Loucy (cell line): ENCODE measurements at regions not wholly inside any gene's neighbourhood (a gene's known extent, or its start where the extent isn't known, plus 50 kb on each side); places are given as distances from the start of the nearest gene placed in this dataset.

Source experiments
- H2AFZ ChIP-seq: fragments of 200-600 bp; sonication (generic); 2 replicates; pipeline ENCODE4 v1.6.0; 2016; ENCODE audit warnings: antibody characterized with exemption, mild to moderate bottlenecking, low read length, moderate library complexity
- H3F3A ChIP-seq: fragments of 200-600 bp; 2 replicates; pipeline ENCODE4 v1.6.0; 2016; ENCODE audit warnings: antibody characterized with exemption, low read depth, mild to moderate bottlenecking
- H3K27me3 ChIP-seq: fragments of 200-600 bp; sonication (generic); 2 replicates; pipeline ENCODE4 v1.6.1; 2014; ENCODE audit warnings: low read length, mild to moderate bottlenecking; ENCODE audit not compliant: insufficient read depth, poor library complexity, severe bottlenecking
- H3K36me3 ChIP-seq: fragments of 200-600 bp; sonication (generic); 2 replicates; pipeline ENCODE4 v1.6.1; 2016; ENCODE audit warnings: low read length; ENCODE audit not compliant: insufficient read depth
- H3K4me1 ChIP-seq: fragments of 200-600 bp; sonication (generic); 2 replicates; pipeline ENCODE4 v1.5.1; 2014; ENCODE audit warnings: low read length, mild to moderate bottlenecking; ENCODE audit not compliant: insufficient read depth, poor library complexity, severe bottlenecking
- H3K4me2 ChIP-seq: fragments of 200-600 bp; sonication (generic); 2 replicates; pipeline ENCODE4 v1.6.0; 2014; ENCODE audit warnings: antibody characterized with exemption, low read length, low read depth, mild to moderate bottlenecking; ENCODE audit not compliant: poor library complexity, severe bottlenecking
- H3K4me3 ChIP-seq: fragments of 200-600 bp; sonication (generic); 2 replicates; pipeline ENCODE4 v1.5.1; 2014; ENCODE audit warnings: low read length, mild to moderate bottlenecking, mixed read lengths; ENCODE audit not compliant: poor library complexity, severe bottlenecking
- H3K79me2 ChIP-seq: fragments of 200-600 bp; sonication (generic); 2 replicates; pipeline ENCODE4 v1.6.1; 2014; ENCODE audit warnings: low read length; ENCODE audit not compliant: insufficient read depth
- H3K9ac ChIP-seq: fragments of 200-600 bp; sonication (generic); 2 replicates; pipeline ENCODE4 v1.6.0; 2014; ENCODE audit warnings: mild to moderate bottlenecking, low read depth, low read length, moderate library complexity; ENCODE audit not compliant: poor library complexity, severe bottlenecking
- H3K9me2 ChIP-seq: fragments of 200-600 bp; sonication (generic); replicated peaks from 2 replicates; pipeline ENCODE4 v1.6.1; 2016; ENCODE audit warnings: low read depth, low read length, mixed read lengths
- H3K9me3 ChIP-seq: fragments of 200-600 bp; sonication (generic); 2 replicates; pipeline ENCODE4 v1.6.1; 2014; ENCODE audit warnings: mild to moderate bottlenecking, antibody characterized with exemption, low read length, low read depth; ENCODE audit not compliant: insufficient read depth
- H4K20me1 ChIP-seq: fragments of 200-600 bp; sonication (generic); 2 replicates; pipeline ENCODE4 v1.6.0; 2014; ENCODE audit warnings: antibody characterized with exemption, low read length, mild to moderate bottlenecking; ENCODE audit not compliant: insufficient read depth, poor library complexity, severe bottlenecking
- EZH2phosphoT487 ChIP-seq: fragments of 200-600 bp; IDR thresholded peaks from 2 replicates; pipeline ENCODE4 v1.6.1; 2018; ENCODE audit warnings: antibody characterized with exemption, mild to moderate bottlenecking, moderate library complexity, borderline replicate concordance
- TF ChIP-seq, protein P1 (sequence below): fragments of 200-600 bp; sonication (generic); conservative IDR thresholded peaks from 2 replicates; pipeline ENCODE4 v1.5.1; 2014; ENCODE audit warnings: mild to moderate bottlenecking, antibody characterized with exemption, low read length

DNA sequence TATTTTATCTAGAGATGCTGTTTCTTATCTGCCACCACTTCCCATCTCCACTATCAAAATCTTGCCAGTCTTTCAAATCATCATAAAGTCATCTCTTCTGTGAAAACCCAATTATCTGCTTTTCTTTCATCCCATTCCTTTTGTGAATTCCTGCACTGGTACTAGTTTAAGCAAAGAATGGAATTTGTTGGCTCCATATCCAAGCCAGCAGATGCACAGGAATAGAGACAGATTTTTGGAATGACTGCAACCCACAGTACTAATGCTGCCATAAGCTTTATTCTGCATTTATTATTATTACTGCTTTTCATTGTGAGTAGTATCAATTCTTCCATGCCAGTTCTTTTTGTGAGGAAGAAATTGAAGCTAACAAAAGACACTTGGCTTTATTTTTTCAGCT lies 616.7 kb downstream of the RAPGEF2 start:
- TF ChIP-seq, protein P1, sequence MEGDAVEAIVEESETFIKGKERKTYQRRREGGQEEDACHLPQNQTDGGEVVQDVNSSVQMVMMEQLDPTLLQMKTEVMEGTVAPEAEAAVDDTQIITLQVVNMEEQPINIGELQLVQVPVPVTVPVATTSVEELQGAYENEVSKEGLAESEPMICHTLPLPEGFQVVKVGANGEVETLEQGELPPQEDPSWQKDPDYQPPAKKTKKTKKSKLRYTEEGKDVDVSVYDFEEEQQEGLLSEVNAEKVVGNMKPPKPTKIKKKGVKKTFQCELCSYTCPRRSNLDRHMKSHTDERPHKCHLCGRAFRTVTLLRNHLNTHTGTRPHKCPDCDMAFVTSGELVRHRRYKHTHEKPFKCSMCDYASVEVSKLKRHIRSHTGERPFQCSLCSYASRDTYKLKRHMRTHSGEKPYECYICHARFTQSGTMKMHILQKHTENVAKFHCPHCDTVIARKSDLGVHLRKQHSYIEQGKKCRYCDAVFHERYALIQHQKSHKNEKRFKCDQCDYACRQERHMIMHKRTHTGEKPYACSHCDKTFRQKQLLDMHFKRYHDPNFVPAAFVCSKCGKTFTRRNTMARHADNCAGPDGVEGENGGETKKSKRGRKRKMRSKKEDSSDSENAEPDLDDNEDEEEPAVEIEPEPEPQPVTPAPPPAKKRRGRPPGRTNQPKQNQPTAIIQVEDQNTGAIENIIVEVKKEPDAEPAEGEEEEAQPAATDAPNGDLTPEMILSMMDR: no peak
- TF ChIP-seq EZH2phosphoT487: no peak
- Histone ChIP-seq H3K36me3 (no peaks in the 10 kb centered on the region), H3F3A (no peaks in the 10 kb centered on the region), H4K20me1 (no peaks in the 10 kb centered on the region), H3K4me1 (no peaks in the 10 kb centered on the region), H3K9me2 (no peaks in the 10 kb centered on the region), H3K27me3 (no peaks in the 10 kb centered on the region), H3K4me3 (no peak overlapping the region), H2AFZ (no peak overlapping the region), H3K9ac (no peak overlapping the region), H3K9me3 (no peaks in the 10 kb centered on the region), H3K4me2 (no peak overlapping the region), H3K79me2 (no peaks in the 10 kb centered on the region)

DNA sequence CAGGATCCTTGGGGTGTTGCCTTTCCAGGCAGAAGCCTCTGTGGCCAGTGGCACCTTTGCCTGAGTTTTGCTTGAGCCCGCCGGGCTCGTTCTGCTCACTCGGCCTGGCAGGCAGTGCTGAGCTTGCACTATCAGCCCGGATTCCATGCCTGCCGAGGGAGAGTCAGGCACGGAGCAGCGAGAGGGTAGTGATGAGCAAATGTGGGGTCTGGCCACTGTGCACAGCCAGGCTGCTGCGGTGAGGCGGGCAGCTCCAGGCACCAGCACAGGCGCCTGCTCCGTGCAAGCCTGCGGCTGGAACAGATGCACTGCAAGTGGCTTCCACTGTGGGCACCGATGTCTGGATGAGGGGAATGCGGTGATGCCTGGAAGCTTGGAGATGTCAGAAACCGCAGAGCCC lies 619.2 kb downstream of the RAPGEF2 start:
- no peaks in the 10 kb centered on the region for H3K9me3 ChIP-seq
- H3K4me2 ChIP-seq: no peak overlapping the region
- no peaks in the 10 kb centered on the region for H3K36me3 ChIP-seq
- no peak overlapping the region for H2AFZ ChIP-seq
- no peaks in the 10 kb centered on the region for H3K4me1 ChIP-seq
- no peaks in the 10 kb centered on the region for H3F3A ChIP-seq
- H3K9ac ChIP-seq: no peak overlapping the region
- H3K27me3 ChIP-seq: no peaks in the 10 kb centered on the region
- no peaks in the 10 kb centered on the region for H3K9me2 ChIP-seq
- no peak overlapping the region for H3K4me3 ChIP-seq
- TF ChIP-seq, protein P1: no peak
- TF ChIP-seq EZH2phosphoT487: no peak
- H3K79me2 ChIP-seq: no peaks in the 10 kb centered on the region
- H4K20me1 ChIP-seq: no peaks in the 10 kb centered on the region

DNA sequence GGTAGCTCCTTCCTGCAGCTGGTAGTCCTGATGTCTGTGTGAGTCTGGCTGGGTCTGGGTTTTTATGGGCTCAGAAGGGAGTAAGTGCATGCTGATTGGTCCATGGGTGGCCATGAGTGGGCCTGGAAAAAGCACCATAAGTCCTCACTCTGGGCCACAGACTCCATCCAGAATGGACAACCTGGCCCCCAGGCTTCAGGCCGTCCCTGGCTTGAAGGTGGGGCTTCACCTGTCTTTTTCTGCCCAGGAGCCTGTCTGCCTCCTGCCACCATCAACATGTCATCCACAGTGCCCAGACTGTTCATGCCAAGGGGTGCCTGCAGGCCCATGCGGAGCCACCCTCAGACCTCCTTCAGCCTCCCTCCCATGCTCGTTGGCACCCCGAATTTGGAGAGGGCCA lies 620.0 kb downstream of the RAPGEF2 start:
- H3K36me3 ChIP-seq: no peaks in the 10 kb centered on the region
- TF ChIP-seq, protein P1: no peak
- no peak for TF ChIP-seq EZH2phosphoT487
- H3K4me1 ChIP-seq: no peaks in the 10 kb centered on the region
- H3F3A ChIP-seq: no peaks in the 10 kb centered on the region
- H3K9me3 ChIP-seq: no peaks in the 10 kb centered on the region
- no peak overlapping the region for H3K9ac ChIP-seq
- no peak overlapping the region for H2AFZ ChIP-seq
- no peaks in the 10 kb centered on the region for H3K9me2 ChIP-seq
- no peaks in the 10 kb centered on the region for H4K20me1 ChIP-seq
- H3K79me2 ChIP-seq: no peaks in the 10 kb centered on the region
- no peak overlapping the region for H3K4me3 ChIP-seq
- H3K4me2 ChIP-seq: no peak overlapping the region
- no peaks in the 10 kb centered on the region for H3K27me3 ChIP-seq
